ENCODE measurements at regions not wholly inside any gene's neighbourhood (a gene's known extent, or its start where the extent isn't known, plus 50 kb on each side); places are given as distances from the start of the nearest gene placed in this dataset.

- no peak for TF ChIP-seq SUZ12 (IDR thresholded peaks at IDR 0.05; ENCODE audit: extremely low read depth, insufficient read depth, insufficient read length)
- TF ChIP-seq ZNF274 (IDR thresholded peaks at IDR 0.05; ENCODE audit: low read depth, low read length): no peak
- no peak for TF ChIP-seq YY1 (IDR thresholded peaks at IDR 0.05; ENCODE audit: insufficient read depth, insufficient read length)
Measured at GRCh38 chr7:13115157-13115772, 427.8 kb downstream of the ARL4A start.
